Urinary bladder (tissue), 3 donors: ENCODE measurements at regions not wholly inside any gene's neighbourhood (a gene's known extent, or its start where the extent isn't known, plus 50 kb on each side); places are given as distances from the start of the nearest gene placed in this dataset.

ENCODE experiments used
- DNase-seq: peaks from one replicate; pipeline ENCODE4 v3.0.0-alpha.2; 2015; ENCODE audit errors: extremely low spot score
- H3K27ac ChIP-seq: one replicate; pipeline ENCODE4 v1.5.1; 2013; ENCODE audit warnings: low read depth, mild to moderate bottlenecking, moderate library complexity
- H3K36me3 ChIP-seq: one replicate; pipeline ENCODE4 v1.6.1; 2013; ENCODE audit warnings: mild to moderate bottlenecking, moderate library complexity; ENCODE audit not compliant: insufficient read depth
- H3K4me1 ChIP-seq: one replicate; pipeline ENCODE4 v1.6.1; 2013; ENCODE audit warnings: mild to moderate bottlenecking, moderate library complexity; ENCODE audit not compliant: insufficient read depth
- H3K4me3 ChIP-seq: one replicate; pipeline ENCODE4 v1.5.1; 2013; ENCODE audit warnings: low read depth, low read length
- WGBS: extraction: QIAGEN DNeasy Blood & Tissue Kit; methylation state at CpG from one replicate; pipeline ENCODE4 v1.1.7; 2013; 5-methylcytosine and 5-hydroxymethylcytosine counted together
- donor health status: healthy with polysubstance abuse.
- donor health status: healthy.

- no peaks in the 10 kb centered on the region for H3K4me1 ChIP-seq
- no peak overlapping the region for H3K27ac ChIP-seq
- no peak overlapping the region for H3K4me3 ChIP-seq
- WGBS, result 57% methylated on average over 5 of the region's 5 CpGs
- no peaks in the 10 kb centered on the region for H3K36me3 ChIP-seq
- DNase-seq, result no peak
These were observed 200.3 kb downstream of the TEX36 start for GRCh38 chr10:125482637-125483036.

DNA sequence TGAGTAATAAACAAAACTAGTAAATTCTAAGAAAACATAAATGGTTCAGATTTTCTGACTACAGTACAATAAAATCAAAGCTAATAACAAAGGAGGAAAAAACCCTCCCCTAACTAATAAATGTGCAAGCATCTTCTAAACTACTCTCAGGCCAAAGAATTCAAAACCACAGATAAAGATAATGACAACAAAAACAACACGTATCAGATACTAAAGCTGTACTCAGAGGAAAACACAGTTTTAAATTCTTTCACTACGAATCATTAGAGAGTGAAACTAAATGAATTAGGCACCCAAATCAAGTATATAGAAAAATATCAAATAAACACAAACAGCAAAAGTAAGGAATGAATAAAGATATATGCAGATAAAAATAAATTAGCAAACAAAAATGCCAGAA is 200.9 kb downstream of the TEX36 start:
- DNase-seq, result no peak
- Histone ChIP-seq H3K4me3 (no peak overlapping the region), H3K36me3 (no peaks in the 10 kb centered on the region), H3K27ac (no peak overlapping the region), H3K4me1 (no peaks in the 10 kb centered on the region)
- WGBS, result 35% methylated on average over 2 of the region's 2 CpGs

DNA sequence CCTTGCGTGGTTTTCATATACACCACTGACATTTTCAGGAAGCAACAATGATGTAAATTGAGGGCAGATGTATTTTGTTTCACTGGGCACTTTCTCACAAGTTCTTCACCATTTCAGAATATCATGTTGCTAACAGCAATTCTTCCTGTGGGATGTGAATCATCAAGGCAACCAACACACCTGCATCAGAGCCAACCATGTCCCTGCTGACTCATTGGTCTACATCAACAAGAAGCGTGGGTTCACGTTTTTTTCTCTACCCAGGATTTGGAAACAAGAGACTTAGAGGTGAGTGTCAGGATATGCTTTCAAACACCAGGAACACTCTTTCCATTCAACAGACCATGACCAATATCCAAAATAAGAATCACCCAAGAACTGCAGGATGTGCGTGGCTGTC is 203.9 kb downstream of the TEX36 start:
- no peak overlapping the region for H3K4me3 ChIP-seq
- H3K27ac ChIP-seq, result no peak overlapping the region
- 88% methylated on average over 4 of the region's 4 CpGs for WGBS
- no peaks in the 10 kb centered on the region for H3K36me3 ChIP-seq
- no peak for DNase-seq
- no peaks in the 10 kb centered on the region for H3K4me1 ChIP-seq

DNA sequence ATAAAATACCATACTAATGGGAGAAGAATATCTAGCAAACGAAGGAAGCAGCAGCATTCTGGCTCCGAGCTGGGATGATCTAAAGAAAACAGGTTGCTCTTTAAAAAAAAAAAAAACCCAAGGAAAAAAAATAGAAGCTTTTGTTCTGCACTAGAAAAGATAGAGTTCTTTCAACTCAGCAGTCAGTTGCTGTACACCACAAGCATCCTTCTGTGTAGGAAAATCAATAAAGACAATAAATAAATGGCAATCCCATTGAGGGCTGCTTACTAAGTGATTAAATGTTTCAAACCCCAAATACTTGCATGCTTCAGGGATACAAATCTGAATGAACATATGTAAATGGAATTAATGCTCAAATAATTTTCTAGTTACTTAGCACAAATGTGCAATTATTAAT is 207.1 kb downstream of the TEX36 start:
- H3K36me3 ChIP-seq, result no peaks in the 10 kb centered on the region
- no peak for DNase-seq
- H3K4me1 ChIP-seq, result no peaks in the 10 kb centered on the region
- no peak overlapping the region for H3K4me3 ChIP-seq
- H3K27ac ChIP-seq, result no peak overlapping the region
- WGBS, result 77% methylated on average over 2 of the region's 2 CpGs

DNA sequence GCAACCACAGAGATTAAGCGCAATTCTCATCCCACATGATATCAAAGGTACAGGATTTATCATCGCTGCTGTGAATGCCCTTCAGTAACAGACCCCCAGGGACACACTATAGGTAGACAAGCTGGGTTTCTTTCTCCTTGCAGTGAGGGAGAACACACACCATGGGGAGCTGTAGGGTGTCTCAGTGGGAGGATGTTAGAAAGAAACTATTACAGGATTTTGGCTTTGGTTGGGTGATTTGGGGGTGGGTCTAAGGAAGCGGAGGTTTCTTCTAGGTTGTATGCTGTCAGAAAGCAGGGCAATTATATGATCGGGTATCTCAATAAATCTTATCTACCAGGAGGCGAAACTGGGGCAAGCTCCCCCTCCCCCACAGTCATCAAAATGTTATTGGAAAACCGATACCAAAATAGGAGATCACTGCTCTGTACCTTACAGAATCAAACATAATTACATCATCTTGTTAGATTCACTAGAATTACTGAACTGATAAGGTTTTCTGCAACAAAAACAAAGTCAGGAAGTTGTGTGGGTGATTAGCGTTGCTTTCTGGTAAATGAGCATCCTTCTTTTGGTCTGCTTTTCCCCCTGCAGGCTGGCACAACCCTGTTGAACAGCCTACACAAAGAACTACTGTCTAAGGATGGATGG is 209.7 kb downstream of the TEX36 start:
- no peaks in the 10 kb centered on the region for H3K36me3 ChIP-seq
- H3K27ac ChIP-seq, result no peak overlapping the region
- DNase-seq, result no peak
- WGBS, result 64% methylated on average over 7 of the region's 7 CpGs
- no peak overlapping the region for H3K4me3 ChIP-seq
- H3K4me1 ChIP-seq, result no peaks in the 10 kb centered on the region

DNA sequence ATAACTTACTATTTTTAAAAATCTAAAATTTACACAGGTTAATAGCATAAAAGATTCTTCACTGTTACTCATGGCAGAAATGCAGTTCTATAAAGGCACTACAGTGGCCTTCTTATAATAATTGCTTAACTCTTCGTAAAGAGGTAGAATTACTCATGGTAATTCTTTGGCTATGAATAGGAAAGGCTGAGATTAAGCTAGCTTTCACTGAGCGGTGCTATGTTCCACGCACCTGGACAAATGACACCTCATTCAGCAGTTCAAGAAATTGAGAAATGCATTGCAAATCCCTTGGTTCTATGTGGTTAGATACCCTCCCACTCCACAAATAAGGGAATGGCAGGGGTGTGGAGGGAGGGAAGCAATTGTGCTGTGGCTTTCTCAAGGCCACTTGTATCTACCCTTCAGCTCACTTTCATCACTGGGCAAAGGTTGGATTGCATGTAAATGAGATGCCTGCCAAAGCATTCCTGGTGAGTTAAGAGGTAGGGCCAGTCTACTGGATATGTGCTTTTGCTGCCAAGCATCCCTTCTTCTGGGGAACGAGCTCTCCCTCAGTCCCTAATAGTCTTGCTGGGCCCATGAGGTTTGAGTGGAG is 210.9 kb downstream of the TEX36 start:
- H3K4me1 ChIP-seq, result no peaks in the 10 kb centered on the region
- H3K4me3 ChIP-seq, result no peak overlapping the region
- H3K27ac ChIP-seq, result no peak overlapping the region
- 94% methylated on average over 4 of the region's 4 CpGs for WGBS
- DNase-seq, result no peak
- no peaks in the 10 kb centered on the region for H3K36me3 ChIP-seq

DNA sequence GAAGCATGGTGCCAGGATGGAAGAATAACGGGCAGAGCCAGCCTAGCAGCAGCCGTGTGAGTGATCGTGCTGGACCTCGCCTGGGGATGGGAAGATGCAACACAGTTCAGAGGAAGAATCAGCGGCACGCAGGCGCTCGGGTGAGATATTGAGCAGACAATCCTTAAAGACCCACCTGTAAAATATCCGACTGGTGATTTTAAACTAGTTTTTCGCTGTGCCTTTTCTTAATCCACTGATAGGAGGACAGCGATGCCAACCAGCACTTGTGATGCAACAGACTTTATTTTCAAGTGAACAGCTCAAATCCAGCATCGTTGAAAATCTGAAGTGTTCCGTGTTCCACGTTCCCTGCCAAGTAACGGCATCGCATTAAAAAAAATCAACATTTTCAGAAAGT is 214.7 kb downstream of the TEX36 start:
- no peaks in the 10 kb centered on the region for H3K36me3 ChIP-seq
- no peak overlapping the region for H3K27ac ChIP-seq
- WGBS, result 89% methylated on average over 16 of the region's 16 CpGs
- no peak overlapping the region for H3K4me3 ChIP-seq
- no peak for DNase-seq
- H3K4me1 ChIP-seq, result no peaks in the 10 kb centered on the region

DNA sequence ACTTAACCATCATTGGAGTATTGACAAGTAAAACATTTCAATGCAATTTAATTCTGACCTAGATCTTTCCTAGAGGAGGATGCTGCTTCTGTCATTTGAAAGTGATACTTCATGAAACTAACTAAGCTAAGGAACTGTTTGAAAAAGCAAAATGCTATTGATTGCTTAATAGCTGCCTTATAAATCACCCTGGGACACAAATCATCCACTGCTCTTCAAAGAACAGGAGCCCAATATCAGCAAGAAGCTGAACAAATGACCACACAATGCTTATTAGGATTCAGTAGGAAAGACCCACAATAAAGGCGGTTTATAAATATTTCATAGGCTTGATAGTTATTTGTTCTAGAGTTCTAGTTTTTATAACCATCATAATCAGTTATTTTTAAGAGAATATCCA is 216.3 kb downstream of the TEX36 start:
- Histone ChIP-seq H3K36me3 (no peaks in the 10 kb centered on the region), H3K27ac (no peak overlapping the region), H3K4me3 (no peak overlapping the region), H3K4me1 (no peaks in the 10 kb centered on the region)
- 93% methylated on average over 1 of the region's 1 CpG for WGBS
- DNase-seq, result no peak

- no peak overlapping the region for H3K4me3 ChIP-seq
- no peak overlapping the region for H3K27ac ChIP-seq
- no peaks in the 10 kb centered on the region for H3K4me1 ChIP-seq
- WGBS, result 80% methylated on average over 2 of the region's 2 CpGs
- H3K36me3 ChIP-seq, result no peaks in the 10 kb centered on the region
- DNase-seq, result no peak
These were observed 220.1 kb downstream of the TEX36 start for GRCh38 chr10:125462845-125463244.

DNA sequence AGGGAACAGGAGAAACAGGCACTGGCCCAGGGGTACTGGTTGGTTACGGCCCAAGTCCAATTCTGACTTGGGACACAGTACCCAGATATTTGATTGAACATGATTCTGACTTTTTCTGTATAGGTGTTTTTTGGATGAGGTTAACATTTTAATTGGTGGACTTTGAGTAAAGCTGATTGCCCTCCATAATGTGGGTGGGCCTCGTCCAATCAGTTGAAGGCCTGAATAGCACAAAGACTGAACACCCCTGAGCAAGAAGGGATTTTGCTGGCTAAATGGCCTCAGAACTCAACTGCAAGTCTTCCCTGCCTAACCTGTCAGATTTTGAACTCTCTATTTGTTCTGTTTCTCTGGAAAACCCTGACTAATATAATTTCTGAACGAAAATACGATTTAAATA is 222.6 kb downstream of the TEX36 start:
- WGBS, result 95% methylated on average over 4 of the region's 4 CpGs
- no peak overlapping the region for H3K4me3 ChIP-seq
- DNase-seq, result no peak
- H3K4me1 ChIP-seq, result no peaks in the 10 kb centered on the region
- no peak overlapping the region for H3K27ac ChIP-seq
- H3K36me3 ChIP-seq, result no peaks in the 10 kb centered on the region

- H3K4me3 ChIP-seq, result no peak overlapping the region
- no peak for DNase-seq
- no peaks in the 10 kb centered on the region for H3K4me1 ChIP-seq
- H3K36me3 ChIP-seq, result no peaks in the 10 kb centered on the region
- H3K27ac ChIP-seq, result no peak overlapping the region
- 55% methylated on average over 5 of the region's 5 CpGs for WGBS
These were observed 225.6 kb downstream of the TEX36 start for GRCh38 chr10:125457406-125457805.

DNA sequence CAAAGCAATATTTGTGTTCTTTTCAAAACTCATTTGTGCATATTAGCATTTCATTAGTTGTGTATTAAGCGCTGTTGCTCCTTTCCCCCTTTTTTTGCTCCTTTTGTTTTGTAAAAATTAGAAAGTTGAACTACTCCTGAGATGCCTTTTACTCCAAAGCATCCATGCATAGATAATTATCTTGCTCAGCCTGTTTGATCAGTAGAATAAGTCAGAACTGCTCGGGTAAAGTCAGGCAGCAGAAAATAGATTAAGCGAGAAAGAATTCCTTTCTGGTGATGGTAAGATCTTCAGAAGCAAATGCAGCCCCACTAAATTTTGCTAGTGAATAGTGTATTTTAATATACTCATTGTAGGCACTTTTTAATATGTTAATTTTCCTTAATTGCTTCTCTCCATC is 227.1 kb downstream of the TEX36 start:
- Histone ChIP-seq H3K4me3 (no peak overlapping the region), H3K27ac (no peak overlapping the region), H3K4me1 (no peaks in the 10 kb centered on the region), H3K36me3 (no peaks in the 10 kb centered on the region)
- no peak for DNase-seq
- WGBS, result 45% methylated on average over 3 of the region's 3 CpGs

DNA sequence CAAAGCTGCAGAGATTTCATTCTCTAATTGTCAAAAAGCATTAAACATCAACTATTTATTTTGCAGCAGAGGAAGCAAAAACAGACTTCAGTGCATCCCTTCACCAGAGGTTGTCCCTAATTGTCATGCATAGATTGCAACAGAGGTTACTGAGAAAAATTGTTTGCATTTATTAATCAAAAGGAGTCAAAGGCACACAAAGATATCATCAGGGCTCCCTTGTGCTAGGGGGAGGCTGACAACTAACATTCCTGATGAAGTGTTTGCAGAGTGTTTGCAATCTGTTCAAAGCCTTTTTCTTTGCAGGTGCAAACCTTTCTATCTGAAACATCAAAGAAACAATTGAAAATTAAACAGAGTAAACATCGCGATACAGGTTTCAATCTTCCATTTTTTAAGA is 227.5 kb downstream of the TEX36 start:
- no peak overlapping the region for H3K27ac ChIP-seq
- no peaks in the 10 kb centered on the region for H3K36me3 ChIP-seq
- no peak overlapping the region for H3K4me3 ChIP-seq
- WGBS, result 40% methylated on average over 2 of the region's 2 CpGs
- no peaks in the 10 kb centered on the region for H3K4me1 ChIP-seq
- no peak for DNase-seq

GRCh38 chr10:125451319-125451718 is 231.6 kb downstream of the TEX36 start:
- WGBS, result 45% methylated on average over 10 of the region's 10 CpGs
- no peak for DNase-seq
- no peaks in the 10 kb centered on the region for H3K36me3 ChIP-seq
- H3K27ac ChIP-seq, result no peak overlapping the region
- no peak overlapping the region for H3K4me3 ChIP-seq
- no peaks in the 10 kb centered on the region for H3K4me1 ChIP-seq

DNA sequence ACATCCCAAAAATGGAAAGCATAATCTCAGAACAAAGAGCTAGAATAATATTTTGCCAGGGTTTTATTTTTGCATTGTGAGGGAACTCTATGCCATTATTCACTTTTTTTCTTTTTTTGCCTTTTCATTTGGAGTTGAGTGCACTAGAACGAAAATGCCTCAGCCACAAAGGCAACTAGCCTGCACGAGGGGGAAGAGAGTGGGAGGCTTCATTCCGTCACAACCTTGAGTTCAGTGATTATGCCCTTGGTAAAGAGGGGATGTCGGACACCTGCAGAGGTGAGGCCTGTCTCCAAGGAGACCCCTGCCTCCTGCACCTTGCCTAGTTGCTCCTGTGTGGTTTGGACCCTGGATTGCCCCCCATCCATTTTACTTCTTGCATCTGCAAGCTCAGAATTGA is 232.7 kb downstream of the TEX36 start:
- H3K4me1 ChIP-seq, result no peaks in the 10 kb centered on the region
- 86% methylated on average over 4 of the region's 4 CpGs for WGBS
- H3K36me3 ChIP-seq, result no peaks in the 10 kb centered on the region
- DNase-seq, result no peak
- no peak overlapping the region for H3K4me3 ChIP-seq
- H3K27ac ChIP-seq, result no peak overlapping the region
